ENCODE measurements at regions not wholly inside any gene's neighbourhood (a gene's known extent, or its start where the extent isn't known, plus 50 kb on each side); places are given as distances from the start of the nearest gene placed in this dataset.
A peak's percentile ranks its signal among the peaks of the same experiment; 100 is the strongest.

- Histone ChIP-seq H3K18ac (ENCODE audit: low read depth in 1 of 2, low read length in 2 of 2) (no peak overlapping the region), H2BK15ac (ENCODE audit: low read depth, poor library complexity, severe bottlenecking) (no peak overlapping the region), H3K79me1 (replicated peaks; ENCODE audit: low read length, poor library complexity, severe bottlenecking) (no peaks in the 10 kb centered on the region), H3K9me3 (ENCODE audit: control insufficient read depth, low read length) (no peaks in the 10 kb centered on the region), H3K4me1 (ENCODE audit: control insufficient read depth, insufficient read depth, low read depth, low read length) (no peaks in the 10 kb centered on the region), H2BK12ac (ENCODE audit: low read length in 2 of 2) (no peak overlapping the region), H3K4me2 (ENCODE audit: low read length, poor library complexity, severe bottlenecking) (no peak overlapping the region), H4K8ac (ENCODE audit: low read length) (no peak overlapping the region), H3K23ac (ENCODE audit: low read length in 2 of 2) (no peak overlapping the region), H3K27me3 (ENCODE audit: control insufficient read depth in 1 of 2, insufficient read depth in 1 of 2, low read length in 2 of 2) (no peaks in the 10 kb centered on the region), H3K36me3 (ENCODE audit: control insufficient read depth in 1 of 2, insufficient read depth in 2 of 2, low read depth in 1 of 2, low read length in 2 of 2) (no peaks in the 10 kb centered on the region), H3K4me3 (ENCODE audit: insufficient read depth in 1 of 2, low read depth in 1 of 2, low read length in 2 of 2) (no peak overlapping the region), H2AK5ac (ENCODE audit: low read length, severe bottlenecking) (no peak overlapping the region), H3K14ac (ENCODE audit: low read length in 2 of 2) (no peak overlapping the region), H3K9ac (ENCODE audit: low read length) (no peak overlapping the region), H3K4ac (ENCODE audit: low read depth in 1 of 2, low read length in 2 of 2) (no peak overlapping the region), H4K91ac (ENCODE audit: low read length) (no peak overlapping the region), H2BK120ac (ENCODE audit: low read depth, low read length) (no peak overlapping the region), H3K27ac (ENCODE audit: low read length, poor library complexity, severe bottlenecking) (no peak overlapping the region), H2AFZ (ENCODE audit: low read depth, low read length) (no peak overlapping the region), H2BK5ac (ENCODE audit: low read depth, low read length, poor library complexity, severe bottlenecking) (no peak overlapping the region)
- WGBS, result 84% methylated on average over 4 of the region's 6 CpGs
- DNase-seq, result no peak
These were observed 233.7 kb upstream of the NDST3 start for GRCh38 chr4:117800636-117801035.

- no peak for DNase-seq
- H3K18ac ChIP-seq (ENCODE audit: low read depth in 1 of 2, low read length in 2 of 2), result no peak overlapping the region
- no peak overlapping the region for H4K91ac ChIP-seq (ENCODE audit: low read length)
- no peak overlapping the region for H2AFZ ChIP-seq (ENCODE audit: low read depth, low read length)
- no peak overlapping the region for H2BK120ac ChIP-seq (ENCODE audit: low read depth, low read length)
- no peak overlapping the region for H3K23ac ChIP-seq (ENCODE audit: low read length in 2 of 2)
- H3K14ac ChIP-seq (ENCODE audit: low read length in 2 of 2), result no peak overlapping the region
- no peak overlapping the region for H2BK15ac ChIP-seq (ENCODE audit: low read depth, poor library complexity, severe bottlenecking)
- no peak overlapping the region for H3K9ac ChIP-seq (ENCODE audit: low read length)
- H3K4me1 ChIP-seq (ENCODE audit: control insufficient read depth, insufficient read depth, low read depth, low read length), result no peaks in the 10 kb centered on the region
- no peaks in the 10 kb centered on the region for H3K9me3 ChIP-seq (ENCODE audit: control insufficient read depth, low read length)
- H2AK5ac ChIP-seq (ENCODE audit: low read length, severe bottlenecking), result no peak overlapping the region
- 45% methylated on average over 1 of the region's 2 CpGs for WGBS
- H2BK12ac ChIP-seq (ENCODE audit: low read length in 2 of 2), result no peak overlapping the region
- no peak overlapping the region for H3K27ac ChIP-seq (ENCODE audit: low read length, poor library complexity, severe bottlenecking)
- no peak overlapping the region for H4K8ac ChIP-seq (ENCODE audit: low read length)
- H3K4me2 ChIP-seq (ENCODE audit: low read length, poor library complexity, severe bottlenecking), result no peak overlapping the region
- no peak overlapping the region for H3K4me3 ChIP-seq (ENCODE audit: insufficient read depth in 1 of 2, low read depth in 1 of 2, low read length in 2 of 2)
- no peaks in the 10 kb centered on the region for H3K36me3 ChIP-seq (ENCODE audit: control insufficient read depth in 1 of 2, insufficient read depth in 2 of 2, low read depth in 1 of 2, low read length in 2 of 2)
- no peak overlapping the region for H2BK5ac ChIP-seq (ENCODE audit: low read depth, low read length, poor library complexity, severe bottlenecking)
- no peak overlapping the region for H3K4ac ChIP-seq (ENCODE audit: low read depth in 1 of 2, low read length in 2 of 2)
- H3K79me1 ChIP-seq (replicated peaks; ENCODE audit: low read length, poor library complexity, severe bottlenecking), result no peaks in the 10 kb centered on the region
- H3K27me3 ChIP-seq (ENCODE audit: control insufficient read depth in 1 of 2, insufficient read depth in 1 of 2, low read length in 2 of 2), result no peaks in the 10 kb centered on the region
These were observed 232.5 kb upstream of the NDST3 start for GRCh38 chr4:117801756-117802155.

- no peak overlapping the region for H3K18ac ChIP-seq (ENCODE audit: low read depth in 1 of 2, low read length in 2 of 2)
- no peak overlapping the region for H3K4ac ChIP-seq (ENCODE audit: low read depth in 1 of 2, low read length in 2 of 2)
- no peak overlapping the region for H3K9ac ChIP-seq (ENCODE audit: low read length)
- H2AK5ac ChIP-seq (ENCODE audit: low read length, severe bottlenecking), result no peak overlapping the region
- DNase-seq, result no peak
- H3K9me3 ChIP-seq (ENCODE audit: control insufficient read depth, low read length), result no peaks in the 10 kb centered on the region
- no peaks in the 10 kb centered on the region for H3K79me1 ChIP-seq (replicated peaks; ENCODE audit: low read length, poor library complexity, severe bottlenecking)
- H3K4me1 ChIP-seq (ENCODE audit: control insufficient read depth, insufficient read depth, low read depth, low read length), result no peaks in the 10 kb centered on the region
- no peaks in the 10 kb centered on the region for H3K36me3 ChIP-seq (ENCODE audit: control insufficient read depth in 1 of 2, insufficient read depth in 2 of 2, low read depth in 1 of 2, low read length in 2 of 2)
- H4K91ac ChIP-seq (ENCODE audit: low read length), result no peak overlapping the region
- H3K4me3 ChIP-seq (ENCODE audit: insufficient read depth in 1 of 2, low read depth in 1 of 2, low read length in 2 of 2), result no peak overlapping the region
- no peak overlapping the region for H3K14ac ChIP-seq (ENCODE audit: low read length in 2 of 2)
- H2BK120ac ChIP-seq (ENCODE audit: low read depth, low read length), result no peak overlapping the region
- no peak overlapping the region for H3K27ac ChIP-seq (ENCODE audit: low read length, poor library complexity, severe bottlenecking)
- no peak overlapping the region for H3K23ac ChIP-seq (ENCODE audit: low read length in 2 of 2)
- no peak overlapping the region for H4K8ac ChIP-seq (ENCODE audit: low read length)
- no peak overlapping the region for H2BK15ac ChIP-seq (ENCODE audit: low read depth, poor library complexity, severe bottlenecking)
- H2BK5ac ChIP-seq (ENCODE audit: low read depth, low read length, poor library complexity, severe bottlenecking), result no peak overlapping the region
- WGBS, result no CpG with 5 or more reads among the region's 1 CpG
- H3K27me3 ChIP-seq (ENCODE audit: control insufficient read depth in 1 of 2, insufficient read depth in 1 of 2, low read length in 2 of 2), result no peaks in the 10 kb centered on the region
- H2AFZ ChIP-seq (ENCODE audit: low read depth, low read length), result no peak overlapping the region
- no peak overlapping the region for H3K4me2 ChIP-seq (ENCODE audit: low read length, poor library complexity, severe bottlenecking)
- H2BK12ac ChIP-seq (ENCODE audit: low read length in 2 of 2), result no peak overlapping the region
These were observed 222.6 kb upstream of the NDST3 start for GRCh38 chr4:117811731-117812130.

- H3K36me3 ChIP-seq (ENCODE audit: control insufficient read depth in 1 of 2, insufficient read depth in 2 of 2, low read depth in 1 of 2, low read length in 2 of 2), result no peaks in the 10 kb centered on the region
- H2BK5ac ChIP-seq (ENCODE audit: low read depth, low read length, poor library complexity, severe bottlenecking), result no peak overlapping the region
- H3K4ac ChIP-seq (ENCODE audit: low read depth in 1 of 2, low read length in 2 of 2), result no peak overlapping the region
- H3K9ac ChIP-seq (ENCODE audit: low read length), result no peak overlapping the region
- no peak overlapping the region for H3K14ac ChIP-seq (ENCODE audit: low read length in 2 of 2)
- no peaks in the 10 kb centered on the region for H3K79me1 ChIP-seq (replicated peaks; ENCODE audit: low read length, poor library complexity, severe bottlenecking)
- no peak overlapping the region for H2AK5ac ChIP-seq (ENCODE audit: low read length, severe bottlenecking)
- H2AFZ ChIP-seq (ENCODE audit: low read depth, low read length), result no peak overlapping the region
- H3K18ac ChIP-seq (ENCODE audit: low read depth in 1 of 2, low read length in 2 of 2), result no peak overlapping the region
- no peak overlapping the region for H4K8ac ChIP-seq (ENCODE audit: low read length)
- H3K23ac ChIP-seq (ENCODE audit: low read length in 2 of 2), result no peak overlapping the region
- H3K27ac ChIP-seq (ENCODE audit: low read length, poor library complexity, severe bottlenecking), result no peak overlapping the region
- peak; percentile 59 for DNase-seq
- H3K4me3 ChIP-seq (ENCODE audit: insufficient read depth in 1 of 2, low read depth in 1 of 2, low read length in 2 of 2), result no peak overlapping the region
- no peaks in the 10 kb centered on the region for H3K27me3 ChIP-seq (ENCODE audit: control insufficient read depth in 1 of 2, insufficient read depth in 1 of 2, low read length in 2 of 2)
- no peak overlapping the region for H2BK120ac ChIP-seq (ENCODE audit: low read depth, low read length)
- no peak overlapping the region for H4K91ac ChIP-seq (ENCODE audit: low read length)
- no peak overlapping the region for H3K4me2 ChIP-seq (ENCODE audit: low read length, poor library complexity, severe bottlenecking)
- 0% methylated on average over 1 of the region's 5 CpGs for WGBS
- H3K9me3 ChIP-seq (ENCODE audit: control insufficient read depth, low read length), result no peaks in the 10 kb centered on the region
- no peaks in the 10 kb centered on the region for H3K4me1 ChIP-seq (ENCODE audit: control insufficient read depth, insufficient read depth, low read depth, low read length)
- no peak overlapping the region for H2BK12ac ChIP-seq (ENCODE audit: low read length in 2 of 2)
- H2BK15ac ChIP-seq (ENCODE audit: low read depth, poor library complexity, severe bottlenecking), result no peak overlapping the region
These were observed 219.7 kb upstream of the NDST3 start for GRCh38 chr4:117814277-117815246.
